Sigmoid colon (tissue), 6 donors: ENCODE measurements at regions not wholly inside any gene's neighbourhood (a gene's known extent, or its start where the extent isn't known, plus 50 kb on each side); places are given as distances from the start of the nearest gene placed in this dataset.

Experiments
- DNase-seq: peaks from one replicate; pipeline ENCODE4 v3.0.0-alpha.2; 2019
- H3K27ac ChIP-seq, 4 donors: fragments of 200-600 bp; sonication (generic); one replicate each; pipeline ENCODE4 v1.5.1; 2016 to 2019; ENCODE audit warnings: mild to moderate bottlenecking in 1 of 4
- H3K27me3 ChIP-seq, 3 donors: fragments of 200-600 bp; sonication (generic); one replicate each; pipeline ENCODE4 v1.5.1; 2019; ENCODE audit warnings: mild to moderate bottlenecking in 1 of 3
- H3K36me3 ChIP-seq, 4 donors: fragments of 200-600 bp; sonication (generic); one replicate each; pipeline ENCODE4 v1.5.1; 2016 to 2019
- H3K4me1 ChIP-seq, 4 donors: fragments of 200-600 bp; sonication (generic); one replicate each; pipeline ENCODE4 v1.5.1; 2017 to 2019
- H3K4me3 ChIP-seq, 4 donors: fragments of 200-600 bp; sonication (generic); one replicate each; pipeline ENCODE4 v1.5.1; 2017 to 2019; ENCODE audit warnings: mild to moderate bottlenecking in 2 of 4, moderate library complexity in 1 of 4
- H3K9me3 ChIP-seq, 4 donors: fragments of 200-600 bp in 3 of 4; sonication (generic) in 3 of 4; one replicate each; pipeline versions ENCODE4 v1.5.1 to v1.6.1; 2013 to 2019
- CTCF ChIP-seq, 4 experiments: fragments of 450-650 bp in 3 of 4; fragments of 200-600 bp in 1 of 4; IDR thresholded peaks; one replicate each; pipeline ENCODE4 v1.5.1; 2016 to 2019; ENCODE audit warnings: antibody characterized with exemption in 4 of 4, mild to moderate bottlenecking in 3 of 4, moderate library complexity in 2 of 4
- EP300 ChIP-seq, 4 donors: sonication (generic); formaldehyde crosslinking; IDR thresholded peaks; one replicate each; pipeline ENCODE4 v1.6.1; 2017; ENCODE audit warnings: antibody characterized with exemption in 4 of 4
- POLR2A ChIP-seq, 2 donors: fragments of 450-650 bp; IDR thresholded peaks; one replicate each; pipeline ENCODE4 v1.6.1; 2016; ENCODE audit warnings: antibody characterized with exemption in 2 of 2, mild to moderate bottlenecking in 2 of 2, moderate library complexity in 2 of 2
- POLR2AphosphoS5 ChIP-seq, 4 donors: sonication (generic); formaldehyde crosslinking; IDR thresholded peaks; one replicate each; pipeline ENCODE4 v1.6.1; 2017; ENCODE audit warnings: antibody characterized with exemption in 4 of 4
- WGBS, 2 donors: extraction: QIAGEN DNeasy Blood & Tissue Kit; methylation state at CpG; one replicate each; pipeline ENCODE4 v1.1.7; 2013; 5-methylcytosine and 5-hydroxymethylcytosine counted together
- intact Hi-C: fragments of 100-400 bp; cut with DNase I; formaldehyde crosslinking; loops from one replicate; pipeline ENCODE4 v1.15.1; 2023
- donor health status: healthy with polysubstance abuse.
- donor health status: healthy.

- WGBS, 2 donors, result 91 to 94% methylated on average over 2 of the region's 2 CpGs
- no peak for DNase-seq
- no peak overlapping the region for H3K27ac ChIP-seq
- no peaks in the 10 kb centered on the region for H3K9me3 ChIP-seq
- no peaks in the 10 kb centered on the region for H3K4me1 ChIP-seq
- intact Hi-C loops, result no loop called here
- TF ChIP-seq EP300 (IDR thresholded peaks at IDR 0.05), result no peak
- TF ChIP-seq POLR2A (IDR thresholded peaks at IDR 0.05), result no peak
- TF ChIP-seq CTCF (IDR thresholded peaks at IDR 0.05), result no peak
- H3K36me3 ChIP-seq, result no peaks in the 10 kb centered on the region
- H3K27me3 ChIP-seq, result no peaks in the 10 kb centered on the region
- no peak overlapping the region for H3K4me3 ChIP-seq
Measured at GRCh38 chr20:5451643-5452210, 135.0 kb upstream of the PROKR2 start.

GRCh38 chr20:5448449-5449118 is 131.8 kb upstream of the PROKR2 start:
- peaks cover 0 to 4% (median 0%) of the 10 kb centered on the region in 3 donors for H3K27me3 ChIP-seq
- no peaks in the 10 kb centered on the region for H3K4me1 ChIP-seq
- TF ChIP-seq POLR2AphosphoS5 (IDR thresholded peaks at IDR 0.05) (no peak), CTCF (IDR thresholded peaks at IDR 0.05) (peak in 3 of 4 experiments; percentile 16 to 55 (median 32))
- DNase-seq, result no peak
- WGBS, 2 donors, result 16 to 21% methylated on average over 10 of the region's 10 CpGs
- H3K36me3 ChIP-seq, result no peaks in the 10 kb centered on the region
- intact Hi-C loops, result loop anchor here (5.0 kb wide), 1 partner anchor 241 kb away; no protein-coding TSS in a partner anchor
- H3K27ac ChIP-seq, result no peak overlapping the region
- no peaks in the 10 kb centered on the region for H3K9me3 ChIP-seq
- H3K4me3 ChIP-seq, result no peak overlapping the region

GRCh38 chr20:5447188-5447587 is 130.4 kb upstream of the PROKR2 start:
- intact Hi-C loops, result loop anchor here (5.0 kb wide), 1 partner anchor 240 kb away; no protein-coding TSS in a partner anchor
- TF ChIP-seq CTCF (IDR thresholded peaks at IDR 0.05) (no peak), EP300 (IDR thresholded peaks at IDR 0.05) (no peak), POLR2AphosphoS5 (IDR thresholded peaks at IDR 0.05) (no peak), POLR2A (IDR thresholded peaks at IDR 0.05) (no peak)
- H3K9me3 ChIP-seq, result no peaks in the 10 kb centered on the region

GRCh38 chr20:5445611-5446010 is 128.9 kb upstream of the PROKR2 start:
- no peaks in the 10 kb centered on the region for H3K36me3 ChIP-seq
- H3K4me1 ChIP-seq, result no peaks in the 10 kb centered on the region
- no peak overlapping the region for H3K27ac ChIP-seq
- H3K4me3 ChIP-seq, result no peak overlapping the region
- no peak for DNase-seq
- H3K9me3 ChIP-seq, result no peaks in the 10 kb centered on the region
- intact Hi-C loops, result loop anchor here (5.0 kb wide), 1 partner anchor 238 kb away; no protein-coding TSS in a partner anchor
- 82 to 84% methylated on average over 6 of the region's 6 CpGs for WGBS, 2 donors
- no peak for TF ChIP-seq POLR2AphosphoS5 (IDR thresholded peaks at IDR 0.05)
- TF ChIP-seq CTCF (IDR thresholded peaks at IDR 0.05), result no peak
- no peak for TF ChIP-seq EP300 (IDR thresholded peaks at IDR 0.05)
- no peak for TF ChIP-seq POLR2A (IDR thresholded peaks at IDR 0.05)
- peaks cover 0 to 4% (median 0%) of the 10 kb centered on the region in 3 donors for H3K27me3 ChIP-seq

More at GRCh38 chr20:5447188-5447587, 130.4 kb upstream of the PROKR2 start:
- Histone ChIP-seq H3K4me3 (no peak overlapping the region), H3K27me3 (peaks cover 0 to 4% (median 0%) of the 10 kb centered on the region in 3 donors), H3K36me3 (no peaks in the 10 kb centered on the region), H3K4me1 (no peaks in the 10 kb centered on the region), H3K27ac (no peak overlapping the region)
- DNase-seq, result no peak
- 63 to 78% methylated on average over 5 of the region's 5 CpGs for WGBS, 2 donors
